ENCODE measurements at regions not wholly inside any gene's neighbourhood (a gene's known extent, or its start where the extent isn't known, plus 50 kb on each side); places are given as distances from the start of the nearest gene placed in this dataset.

DNA sequence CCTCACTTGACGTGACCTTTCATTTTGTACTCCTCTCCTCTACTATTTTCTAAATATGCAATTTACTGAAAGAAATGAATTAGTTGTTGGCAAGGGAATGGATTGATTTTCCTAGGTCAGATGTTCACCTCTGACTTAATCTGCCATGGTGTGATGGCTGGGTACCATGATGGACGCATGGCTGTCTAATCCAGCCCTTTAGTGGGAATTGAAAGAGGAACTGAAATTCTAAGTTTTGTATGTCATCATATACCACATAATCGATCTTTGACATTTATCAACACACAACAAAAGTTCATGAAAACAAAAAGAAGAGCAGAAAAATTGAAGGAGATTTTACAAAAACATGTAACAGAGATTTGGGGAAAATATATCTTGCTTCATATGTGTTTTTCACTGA lies 331.3 kb upstream of the SNX7 start:
- no peak for TF ChIP-seq ZNF274 (IDR thresholded peaks at IDR 0.05; ENCODE audit: low read length)
- TF ChIP-seq ZNF274 (tag by site-specific recombination; IDR thresholded peaks at IDR 0.05; ENCODE audit: borderline replicate concordance) = no peak
- TF ChIP-seq, protein P1, sequence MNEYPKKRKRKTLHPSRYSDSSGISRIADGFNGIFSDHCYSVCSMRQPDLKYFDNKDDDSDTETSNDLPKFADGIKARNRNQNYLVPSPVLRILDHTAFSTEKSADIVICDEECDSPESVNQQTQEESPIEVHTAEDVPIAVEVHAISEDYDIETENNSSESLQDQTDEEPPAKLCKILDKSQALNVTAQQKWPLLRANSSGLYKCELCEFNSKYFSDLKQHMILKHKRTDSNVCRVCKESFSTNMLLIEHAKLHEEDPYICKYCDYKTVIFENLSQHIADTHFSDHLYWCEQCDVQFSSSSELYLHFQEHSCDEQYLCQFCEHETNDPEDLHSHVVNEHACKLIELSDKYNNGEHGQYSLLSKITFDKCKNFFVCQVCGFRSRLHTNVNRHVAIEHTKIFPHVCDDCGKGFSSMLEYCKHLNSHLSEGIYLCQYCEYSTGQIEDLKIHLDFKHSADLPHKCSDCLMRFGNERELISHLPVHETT (tag by site-specific recombination; IDR thresholded peaks at IDR 0.05) = no peak
- TF ChIP-seq, protein P2, sequence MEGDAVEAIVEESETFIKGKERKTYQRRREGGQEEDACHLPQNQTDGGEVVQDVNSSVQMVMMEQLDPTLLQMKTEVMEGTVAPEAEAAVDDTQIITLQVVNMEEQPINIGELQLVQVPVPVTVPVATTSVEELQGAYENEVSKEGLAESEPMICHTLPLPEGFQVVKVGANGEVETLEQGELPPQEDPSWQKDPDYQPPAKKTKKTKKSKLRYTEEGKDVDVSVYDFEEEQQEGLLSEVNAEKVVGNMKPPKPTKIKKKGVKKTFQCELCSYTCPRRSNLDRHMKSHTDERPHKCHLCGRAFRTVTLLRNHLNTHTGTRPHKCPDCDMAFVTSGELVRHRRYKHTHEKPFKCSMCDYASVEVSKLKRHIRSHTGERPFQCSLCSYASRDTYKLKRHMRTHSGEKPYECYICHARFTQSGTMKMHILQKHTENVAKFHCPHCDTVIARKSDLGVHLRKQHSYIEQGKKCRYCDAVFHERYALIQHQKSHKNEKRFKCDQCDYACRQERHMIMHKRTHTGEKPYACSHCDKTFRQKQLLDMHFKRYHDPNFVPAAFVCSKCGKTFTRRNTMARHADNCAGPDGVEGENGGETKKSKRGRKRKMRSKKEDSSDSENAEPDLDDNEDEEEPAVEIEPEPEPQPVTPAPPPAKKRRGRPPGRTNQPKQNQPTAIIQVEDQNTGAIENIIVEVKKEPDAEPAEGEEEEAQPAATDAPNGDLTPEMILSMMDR (tag by site-specific recombination; IDR thresholded peaks at IDR 0.05) = no peak
- no peak for TF ChIP-seq KLF9 (tag by site-specific recombination; IDR thresholded peaks at IDR 0.05; ENCODE audit: low read depth)
- TF ChIP-seq ZNF521 (tag by site-specific recombination; IDR thresholded peaks at IDR 0.05) = no peak
- TF ChIP-seq ZNF660 (tag by site-specific recombination; IDR thresholded peaks at IDR 0.05) = no peak
- no peak for TF ChIP-seq GFI1B (tag by site-specific recombination; IDR thresholded peaks at IDR 0.05)
- no peak for TF ChIP-seq ZNF292 (tag by site-specific recombination; IDR thresholded peaks at IDR 0.05; ENCODE audit: borderline replicate concordance, low read depth)
- no peak for TF ChIP-seq ZBTB21 (tag by site-specific recombination; IDR thresholded peaks at IDR 0.05)
